Lung (tissue), 11 donors: ENCODE measurements at regions not wholly inside any gene's neighbourhood (a gene's known extent, or its start where the extent isn't known, plus 50 kb on each side); places are given as distances from the start of the nearest gene placed in this dataset.

Experiments used
- ATAC-seq: fragments of 200-7000 bp; cut with Tn5 transposase; one replicate; pipeline ENCODE4 v1.9.1; 2020; ENCODE audit warnings: moderate number of reproducible peaks; ENCODE audit not compliant: insufficient read depth, low FRiP score
- DNase-seq, 3 donors: peaks; one replicate each; pipeline ENCODE4 v3.0.0-alpha.2; 2013 to 2017
- H3K27ac ChIP-seq, 2 donors: one replicate each; pipeline ENCODE4 v1.5.1; 2013; ENCODE audit warnings: mild to moderate bottlenecking in 2 of 2, moderate library complexity in 2 of 2, control low read depth in 1 of 2, inconsistent platforms in 1 of 2, low read depth in 1 of 2, low read length in 1 of 2
- H3K27me3 ChIP-seq, 3 donors: one replicate each; pipeline ENCODE4 v1.5.1; 2013; ENCODE audit warnings: low read length in 2 of 3; ENCODE audit not compliant: control insufficient read depth in 3 of 3, insufficient read depth in 3 of 3
- H3K36me3 ChIP-seq, 4 donors: one replicate each; pipeline ENCODE4 v1.5.1; 2013; ENCODE audit warnings: low read length in 4 of 4, mild to moderate bottlenecking in 1 of 4, moderate library complexity in 1 of 4; ENCODE audit not compliant: control insufficient read depth in 4 of 4, insufficient read depth in 4 of 4
- H3K4me1 ChIP-seq, 5 donors: one replicate each; pipeline ENCODE4 v1.5.1; 2013; ENCODE audit warnings: low read length in 5 of 5, mild to moderate bottlenecking in 2 of 5, moderate library complexity in 1 of 5; ENCODE audit not compliant: control insufficient read depth in 5 of 5, insufficient read depth in 5 of 5
- H3K4me3 ChIP-seq: one replicate; pipeline ENCODE4 v1.5.1; 2013; ENCODE audit warnings: mild to moderate bottlenecking, control low read depth, moderate library complexity
- H3K9ac ChIP-seq, 2 donors: one replicate each; pipeline ENCODE4 v1.5.1; 2013; ENCODE audit warnings: low read length in 2 of 2, control low read depth in 1 of 2; ENCODE audit not compliant: insufficient read depth in 1 of 2
- H3K9me3 ChIP-seq, 4 donors: one replicate each; pipeline ENCODE4 v1.5.1; 2013; ENCODE audit warnings: low read length in 3 of 4, mild to moderate bottlenecking in 1 of 4, moderate library complexity in 1 of 4; ENCODE audit not compliant: control insufficient read depth in 4 of 4, insufficient read depth in 3 of 4
- CTCF ChIP-seq: IDR thresholded peaks from 2 replicates; pipeline ENCODE4 v1.5.1; 2012; ENCODE audit warnings: mild to moderate bottlenecking; ENCODE audit errors: control extremely low read depth, extremely low read depth
- WGBS, 2 donors: extraction: QIAGEN DNeasy Blood & Tissue Kit; methylation state at CpG; one replicate each; pipeline ENCODE4 v1.1.7; 2013; 5-methylcytosine and 5-hydroxymethylcytosine counted together
- donor health status: control.
- donor health status: control.
- donor health status: Bipolar disorder and iron deficiency.
- donor health status: healthy.
- donor health status: DM: yes; HTN: yes; CAD: no.

- H3K9ac ChIP-seq, result no peak overlapping the region
- TF ChIP-seq CTCF, result no peak
- WGBS, 2 donors, result 87 to 88% methylated on average over 8 of the region's 8 CpGs
- no peak for ATAC-seq
- H3K27ac ChIP-seq, result no peak overlapping the region
- peaks cover 0 to 5% (median 0%) of the 10 kb centered on the region in 4 donors for H3K9me3 ChIP-seq
- peaks cover 0 to 27% (median 0%) of the 10 kb centered on the region in 3 donors for H3K27me3 ChIP-seq
- H3K4me1 ChIP-seq, result peaks cover 0 to 10% (median 3%) of the 10 kb centered on the region in 5 donors
- DNase-seq, result no peak
- no peaks in the 10 kb centered on the region for H3K36me3 ChIP-seq
- no peak overlapping the region for H3K4me3 ChIP-seq
Measured at GRCh38 chr22:48306284-48306683, 1521.4 kb downstream of the BRD1 start.

- no peak overlapping the region for H3K4me3 ChIP-seq
- ATAC-seq (no peak), DNase-seq (no peak)
- H3K36me3 ChIP-seq, result no peaks in the 10 kb centered on the region
- no peak overlapping the region for H3K9ac ChIP-seq
- H3K4me1 ChIP-seq, result peaks cover 0 to 10% (median 3%) of the 10 kb centered on the region in 5 donors
- 91 to 95% methylated on average over 12 to 14 of the region's 14 CpGs for WGBS, 2 donors
- H3K27me3 ChIP-seq, result peaks cover 0 to 27% (median 0%) of the 10 kb centered on the region in 3 donors
- H3K27ac ChIP-seq, result no peak overlapping the region
- TF ChIP-seq CTCF, result no peak
- H3K9me3 ChIP-seq, result peaks cover 0 to 3% (median 0%) of the 10 kb centered on the region in 4 donors
Measured at GRCh38 chr22:48305726-48306235, 1521.9 kb downstream of the BRD1 start.

- peaks cover 0 to 33% (median 0%) of the 10 kb centered on the region in 3 donors for H3K27me3 ChIP-seq
- no peak overlapping the region for H3K4me3 ChIP-seq
- H3K9me3 ChIP-seq, result no peaks in the 10 kb centered on the region
- H3K36me3 ChIP-seq, result no peaks in the 10 kb centered on the region
- no peak for TF ChIP-seq CTCF
- H3K9ac ChIP-seq, result no peak overlapping the region
- no peak overlapping the region for H3K27ac ChIP-seq
- WGBS, 2 donors, result 86 to 88% methylated on average over 5 of the region's 5 CpGs
- DNase-seq, result no peak
- no peaks in the 10 kb centered on the region for H3K4me1 ChIP-seq
- ATAC-seq, result no peak
Measured at GRCh38 chr22:48303369-48303725, 1524.3 kb downstream of the BRD1 start.
